Astrocyte (in vitro differentiated cells and primary cell): ENCODE measurements at regions not wholly inside any gene's neighbourhood (a gene's known extent, or its start where the extent isn't known, plus 50 kb on each side); places are given as distances from the start of the nearest gene placed in this dataset.

ENCODE experiments used
- DNase-seq: peaks from one replicate; pipeline ENCODE4 v3.0.0-alpha.2; 2010; ENCODE audit warnings: low read depth
- FAIRE-seq: peaks from 2 replicates; lab custom pipeline; 2011; peaks lifted over from hg19 to GRCh38; lab: Jason Lieb, UNC
- H2AFZ ChIP-seq: 2 replicates; pipeline ENCODE4 v1.6.0; 2012; ENCODE audit warnings: low read depth, low read length, inconsistent platforms
- H3K27ac ChIP-seq: 2 replicates; pipeline ENCODE4 v1.5.1; 2011; ENCODE audit warnings: low read depth, low read length, inconsistent platforms
- H3K27me3 ChIP-seq: 2 replicates; pipeline ENCODE4 v1.6.0; 2011; ENCODE audit warnings: low read length, inconsistent platforms; ENCODE audit not compliant: insufficient read depth
- H3K36me3 ChIP-seq: 2 replicates; pipeline ENCODE4 v1.5.1; 2011; ENCODE audit warnings: low read length, inconsistent platforms; ENCODE audit not compliant: insufficient read depth
- H3K4me1 ChIP-seq: 2 replicates; pipeline ENCODE4 v1.5.1; 2011; ENCODE audit warnings: low read length, inconsistent platforms; ENCODE audit not compliant: insufficient read depth
- H3K4me2 ChIP-seq: 2 replicates; pipeline ENCODE4 v1.6.0; 2012; ENCODE audit warnings: low read length, inconsistent platforms
- H3K4me3 ChIP-seq: 2 replicates; pipeline ENCODE4 v1.5.1; 2011; ENCODE audit warnings: low read depth, mild to moderate bottlenecking, low read length, inconsistent platforms; ENCODE audit not compliant: insufficient read depth
- H3K79me2 ChIP-seq: 2 replicates; pipeline ENCODE4 v1.6.0; 2012; ENCODE audit warnings: mild to moderate bottlenecking, low read length, inconsistent platforms; ENCODE audit not compliant: insufficient read depth
- H3K9ac ChIP-seq: 2 replicates; pipeline ENCODE4 v1.6.0; 2012; ENCODE audit warnings: mild to moderate bottlenecking, low read length, inconsistent platforms
- H3K9me3 ChIP-seq: 2 replicates; pipeline ENCODE4 v1.5.1; 2012; ENCODE audit warnings: low read depth, mild to moderate bottlenecking, low read length, inconsistent platforms; ENCODE audit not compliant: insufficient read depth
- H4K20me1 ChIP-seq: 2 replicates; pipeline ENCODE4 v1.6.0; 2012; ENCODE audit warnings: low read length, inconsistent platforms; ENCODE audit not compliant: insufficient read depth
- H3K27ac Mint-ChIP-seq: one replicate; pipeline ENCODE4 v1.8.0; 2021; ENCODE audit warnings: mild to moderate bottlenecking, mixed read lengths; ENCODE audit not compliant: unreplicated experiment
- H3K27me3 Mint-ChIP-seq: one replicate; pipeline ENCODE4 v1.8.0; 2021; ENCODE audit warnings: low read depth, mixed read lengths; ENCODE audit not compliant: unreplicated experiment
- H3K36me3 Mint-ChIP-seq: one replicate; pipeline ENCODE4 v1.8.0; 2021; ENCODE audit warnings: low read depth, mixed read lengths; ENCODE audit not compliant: unreplicated experiment
- H3K4me1 Mint-ChIP-seq: one replicate; pipeline ENCODE4 v1.8.0; 2021; ENCODE audit warnings: low read depth, mixed read lengths; ENCODE audit not compliant: unreplicated experiment
- H3K4me3 Mint-ChIP-seq: one replicate; pipeline ENCODE4 v1.8.0; 2021; ENCODE audit warnings: mild to moderate bottlenecking, moderate library complexity, mixed read lengths; ENCODE audit not compliant: unreplicated experiment
- H3K9me3 Mint-ChIP-seq: one replicate; pipeline ENCODE4 v1.8.0; 2021; ENCODE audit warnings: mild to moderate bottlenecking, mixed read lengths; ENCODE audit not compliant: unreplicated experiment
- EZH2 ChIP-seq: IDR thresholded peaks from 2 replicates; pipeline ENCODE4 v1.6.1; 2012; ENCODE audit warnings: mild to moderate bottlenecking, low read length, inconsistent platforms; ENCODE audit not compliant: insufficient read depth
- TF ChIP-seq, protein P1 (sequence below): IDR thresholded peaks from 2 replicates; pipeline ENCODE4 v1.5.1; 2011; ENCODE audit warnings: low read depth, mild to moderate bottlenecking, inconsistent platforms, low read length, moderate library complexity; ENCODE audit not compliant: insufficient read depth

DNA sequence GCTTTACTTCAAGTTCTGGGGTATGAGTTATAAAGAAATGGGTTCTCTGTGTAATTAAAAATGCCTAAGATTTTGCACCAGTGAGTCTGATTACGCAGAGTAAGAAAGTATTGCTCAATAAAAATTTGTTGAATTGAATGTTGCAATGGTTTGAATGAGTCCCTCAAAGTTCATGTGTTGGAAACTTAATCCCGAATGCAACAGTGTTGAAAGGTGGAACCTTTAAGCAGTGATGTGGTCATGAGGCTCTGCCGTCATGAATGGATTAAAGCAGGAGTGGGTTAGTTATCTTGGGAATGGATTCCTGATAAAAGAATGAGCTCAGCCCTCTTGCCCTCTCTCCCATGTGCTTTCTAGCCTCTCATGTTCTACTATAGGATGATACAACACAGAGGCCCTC is 52.6 kb upstream of the SESN3 start:
- H3K36me3 Mint-ChIP-seq = no peaks in the 10 kb centered on the region
- Histone ChIP-seq H3K79me2 (no peaks in the 10 kb centered on the region), H3K27ac (no peak overlapping the region), H3K4me1 (peaks cover 3% of the 10 kb centered on the region), H3K36me3 (no peaks in the 10 kb centered on the region), H2AFZ (no peak overlapping the region), H3K27me3 (no peaks in the 10 kb centered on the region), H3K4me3 (no peak overlapping the region), H3K4me2 (no peak overlapping the region), H3K9ac (no peak overlapping the region), H4K20me1 (no peaks in the 10 kb centered on the region), H3K9me3 (no peaks in the 10 kb centered on the region)
- no peaks in the 10 kb centered on the region for H3K27me3 Mint-ChIP-seq
- H3K4me1 Mint-ChIP-seq = peaks cover 22% of the 10 kb centered on the region
- no peak for FAIRE-seq
- TF ChIP-seq EZH2 = no peak
- TF ChIP-seq, protein P1, sequence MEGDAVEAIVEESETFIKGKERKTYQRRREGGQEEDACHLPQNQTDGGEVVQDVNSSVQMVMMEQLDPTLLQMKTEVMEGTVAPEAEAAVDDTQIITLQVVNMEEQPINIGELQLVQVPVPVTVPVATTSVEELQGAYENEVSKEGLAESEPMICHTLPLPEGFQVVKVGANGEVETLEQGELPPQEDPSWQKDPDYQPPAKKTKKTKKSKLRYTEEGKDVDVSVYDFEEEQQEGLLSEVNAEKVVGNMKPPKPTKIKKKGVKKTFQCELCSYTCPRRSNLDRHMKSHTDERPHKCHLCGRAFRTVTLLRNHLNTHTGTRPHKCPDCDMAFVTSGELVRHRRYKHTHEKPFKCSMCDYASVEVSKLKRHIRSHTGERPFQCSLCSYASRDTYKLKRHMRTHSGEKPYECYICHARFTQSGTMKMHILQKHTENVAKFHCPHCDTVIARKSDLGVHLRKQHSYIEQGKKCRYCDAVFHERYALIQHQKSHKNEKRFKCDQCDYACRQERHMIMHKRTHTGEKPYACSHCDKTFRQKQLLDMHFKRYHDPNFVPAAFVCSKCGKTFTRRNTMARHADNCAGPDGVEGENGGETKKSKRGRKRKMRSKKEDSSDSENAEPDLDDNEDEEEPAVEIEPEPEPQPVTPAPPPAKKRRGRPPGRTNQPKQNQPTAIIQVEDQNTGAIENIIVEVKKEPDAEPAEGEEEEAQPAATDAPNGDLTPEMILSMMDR = no peak
- no peaks in the 10 kb centered on the region for H3K9me3 Mint-ChIP-seq
- DNase-seq = peak; percentile 56
- H3K27ac Mint-ChIP-seq = no peak overlapping the region
- no peak overlapping the region for H3K4me3 Mint-ChIP-seq

DNA sequence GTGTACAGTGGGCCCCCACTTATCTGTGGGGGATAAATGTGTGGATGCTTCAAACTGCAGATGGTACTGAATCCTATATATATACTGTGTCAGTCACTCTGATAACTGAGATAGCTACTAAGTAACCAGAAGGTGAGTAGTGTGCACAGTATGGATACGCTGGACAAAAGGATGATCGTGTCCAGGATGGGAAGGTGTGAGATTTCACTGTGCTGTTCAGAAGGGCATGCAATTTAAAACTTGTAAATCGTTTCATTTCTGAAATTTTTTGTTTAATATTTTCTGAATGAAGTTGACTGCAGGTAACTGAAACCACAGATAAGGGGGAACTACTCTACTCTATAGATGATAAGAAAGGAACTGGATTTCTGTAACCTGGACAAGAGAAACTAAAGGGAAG is 52.1 kb upstream of the SESN3 start:
- Histone ChIP-seq H3K4me2 (no peak overlapping the region), H2AFZ (no peak overlapping the region), H3K9ac (no peak overlapping the region), H3K27ac (no peak overlapping the region), H3K79me2 (no peaks in the 10 kb centered on the region), H3K4me3 (no peak overlapping the region), H3K27me3 (no peaks in the 10 kb centered on the region), H3K4me1 (peaks cover 3% of the 10 kb centered on the region), H3K36me3 (no peaks in the 10 kb centered on the region), H3K9me3 (no peaks in the 10 kb centered on the region), H4K20me1 (no peaks in the 10 kb centered on the region)
- TF ChIP-seq, protein P1 = no peak
- no peak for TF ChIP-seq EZH2
- no peak overlapping the region for H3K4me3 Mint-ChIP-seq
- H3K27ac Mint-ChIP-seq = no peak overlapping the region
- FAIRE-seq (no peak), DNase-seq (no peak)
- H3K27me3 Mint-ChIP-seq = no peaks in the 10 kb centered on the region
- H3K9me3 Mint-ChIP-seq = no peaks in the 10 kb centered on the region
- peaks cover 24% of the 10 kb centered on the region for H3K4me1 Mint-ChIP-seq
- H3K36me3 Mint-ChIP-seq = no peaks in the 10 kb centered on the region

DNA sequence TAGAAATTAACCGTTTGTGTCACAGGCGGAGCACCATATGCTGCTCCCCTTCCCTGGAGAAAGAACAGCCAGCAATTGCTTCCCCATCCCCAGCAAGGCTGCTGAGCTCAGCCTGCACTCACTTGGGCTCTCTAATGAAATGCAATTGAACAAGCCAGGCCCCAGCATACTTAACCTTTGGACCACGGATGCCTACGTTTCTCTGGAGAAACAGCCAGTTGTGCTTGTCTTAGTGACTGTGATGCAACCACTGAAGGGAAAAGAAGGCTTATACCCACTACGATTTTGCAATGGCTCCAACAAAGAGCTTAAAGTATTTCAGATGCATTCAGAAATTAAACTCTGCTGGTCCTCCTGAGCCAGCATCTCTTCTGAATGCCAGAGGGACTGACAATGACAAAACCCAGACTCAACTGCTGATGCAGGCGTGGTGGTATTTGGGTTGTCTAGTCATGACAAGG is 51.3 kb upstream of the SESN3 start:
- no peak for DNase-seq
- H3K36me3 Mint-ChIP-seq = no peaks in the 10 kb centered on the region

More for the DNA sequence above, 51.3 kb upstream of the SESN3 start:
- no peak overlapping the region for H3K27ac Mint-ChIP-seq
- H3K9me3 Mint-ChIP-seq = no peaks in the 10 kb centered on the region
- Histone ChIP-seq H3K79me2 (no peaks in the 10 kb centered on the region), H3K27ac (no peak overlapping the region), H3K36me3 (no peaks in the 10 kb centered on the region), H3K9ac (no peak overlapping the region), H3K27me3 (no peaks in the 10 kb centered on the region), H4K20me1 (no peaks in the 10 kb centered on the region), H3K4me2 (no peak overlapping the region), H2AFZ (no peak overlapping the region), H3K4me3 (no peak overlapping the region), H3K4me1 (peaks cover 3% of the 10 kb centered on the region), H3K9me3 (no peaks in the 10 kb centered on the region)
- no peak overlapping the region for H3K4me3 Mint-ChIP-seq
- no peaks in the 10 kb centered on the region for H3K27me3 Mint-ChIP-seq
- H3K4me1 Mint-ChIP-seq = peaks cover 28% of the 10 kb centered on the region
- no peak for FAIRE-seq
- TF ChIP-seq, protein P1 = no peak
- no peak for TF ChIP-seq EZH2
